Pons (tissue), 1 donor: ENCODE measurements at regions not wholly inside any gene's neighbourhood (a gene's known extent, or its start where the extent isn't known, plus 50 kb on each side); places are given as distances from the start of the nearest gene placed in this dataset.
A peak's percentile ranks its signal among the peaks of the same experiment; 100 is the strongest.
"Not testable (repeated sequence)": the region's sequence is repeated elsewhere in the genome, so short reads cannot be mapped to it uniquely, and the experiment has no call there.

ENCODE experiments used
- DNase-seq: peaks from one replicate; pipeline ENCODE4 v3.0.0-alpha.2; 2016; ENCODE audit warnings: low spot score

DNA sequence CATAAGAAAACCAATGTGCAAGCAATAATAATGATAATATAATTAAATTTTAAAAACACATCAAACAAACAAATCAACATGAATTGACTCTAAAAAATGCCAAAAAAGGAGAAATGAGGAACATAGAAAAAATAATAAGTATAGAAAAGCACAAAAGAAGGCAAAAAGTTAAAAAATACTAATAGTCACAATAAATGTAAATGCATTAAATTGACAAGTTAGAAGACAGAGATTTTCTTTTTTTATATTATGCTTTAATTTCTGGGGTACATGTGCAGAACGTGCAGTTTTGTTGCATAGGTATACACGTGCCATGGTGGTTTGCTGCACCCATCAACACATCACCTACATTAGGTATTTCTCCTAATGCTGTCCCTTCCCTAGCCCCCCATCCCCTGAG, 767.0 kb downstream of the ADCYAP1 start:
- not testable (repeated sequence) for DNase-seq

DNA sequence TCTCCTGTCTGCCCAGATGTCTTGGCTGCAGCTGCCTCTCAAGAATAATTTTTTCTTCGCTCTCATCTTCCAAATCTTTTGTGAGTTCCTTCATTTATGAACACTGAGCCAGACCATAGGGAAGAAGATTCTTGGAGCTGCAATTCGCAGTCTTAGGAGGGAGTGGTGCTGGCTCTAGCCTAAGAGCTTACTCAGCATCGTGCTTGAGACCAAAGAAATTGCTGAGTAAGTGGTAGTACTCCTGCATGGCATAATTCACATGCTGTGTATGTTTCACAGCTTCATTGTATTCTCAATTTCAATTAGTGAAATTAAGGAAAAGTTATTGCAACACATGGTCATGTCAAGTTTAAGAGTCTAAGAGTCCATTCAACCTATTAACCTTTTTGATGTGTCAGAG, 771.7 kb downstream of the ADCYAP1 start:
- DNase-seq: no peak

DNA sequence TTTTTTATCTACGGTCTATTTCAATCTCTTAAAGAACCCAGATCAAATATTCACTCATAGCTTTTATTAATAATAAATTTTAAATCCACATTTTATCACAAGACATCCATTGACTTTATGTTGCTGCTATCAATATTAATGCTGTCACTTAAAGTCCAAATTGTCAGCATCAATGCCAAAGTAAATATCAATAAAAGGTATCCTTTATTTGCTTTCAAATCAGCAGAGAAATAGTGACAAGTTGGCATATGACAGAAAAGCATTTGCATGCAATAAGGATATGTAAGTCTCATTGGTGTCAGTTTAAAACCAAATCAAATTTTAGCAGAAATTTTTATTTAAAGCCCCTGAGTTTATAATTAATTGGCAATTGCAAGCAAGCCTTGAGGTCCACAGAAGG, 775.4 kb downstream of the ADCYAP1 start:
- no peak for DNase-seq

DNA sequence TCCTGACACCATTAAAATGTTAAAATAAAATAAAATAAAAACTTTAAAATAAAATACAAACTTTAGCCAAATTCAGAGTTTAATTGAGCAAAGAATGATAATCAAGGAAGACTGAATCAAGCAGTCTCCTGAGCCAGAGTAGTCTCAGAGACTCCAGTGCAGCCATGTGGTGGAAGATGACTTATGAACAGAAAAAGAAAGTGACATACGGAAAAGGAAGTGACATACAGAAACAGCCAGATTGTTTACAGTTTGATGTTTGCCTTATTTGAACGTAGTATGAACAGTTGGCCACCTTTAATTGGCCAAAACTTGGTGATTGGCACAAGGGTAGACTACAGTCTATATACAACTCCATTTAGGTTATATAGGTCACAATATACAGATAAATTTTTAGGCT, 787.2 kb downstream of the ADCYAP1 start:
- no peak for DNase-seq

DNA sequence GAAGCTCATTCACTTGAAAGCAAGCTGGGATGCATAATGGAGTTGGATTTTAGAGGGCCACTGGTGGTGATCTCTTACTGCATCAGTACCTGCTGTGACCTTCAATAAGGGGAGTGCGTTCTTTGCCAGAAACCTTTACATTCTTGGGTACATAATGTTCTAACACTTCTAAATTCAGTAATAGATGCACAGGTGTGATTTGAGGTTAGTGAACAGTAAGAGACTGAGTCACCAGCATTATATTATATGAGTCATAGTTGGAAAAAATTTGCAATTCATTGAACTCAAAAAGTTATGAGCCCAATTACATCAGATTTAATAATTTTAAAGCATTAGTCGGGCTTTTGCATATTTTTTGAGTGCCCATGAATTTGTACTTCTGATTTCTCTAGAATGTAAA, 803.3 kb downstream of the ADCYAP1 start:
- DNase-seq: peak; percentile 12

DNA sequence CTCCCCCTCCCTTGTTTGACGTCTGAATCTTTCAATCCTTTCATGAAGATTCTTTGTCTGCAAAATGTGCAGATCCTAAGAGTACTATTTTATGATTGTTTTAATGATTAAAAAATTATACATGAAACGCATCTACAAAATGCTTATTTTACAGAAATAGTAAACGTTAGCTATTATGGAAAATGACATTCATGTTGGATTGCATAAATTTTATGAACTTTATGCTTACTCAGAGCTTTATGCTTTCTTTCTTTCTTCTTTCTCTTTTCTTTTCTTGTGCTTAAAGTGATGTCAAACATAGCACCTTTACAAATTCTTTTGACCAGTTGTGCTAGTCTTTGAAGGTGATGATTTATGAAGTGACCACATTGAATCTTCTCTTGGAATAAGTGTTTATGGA, 805.4 kb downstream of the ADCYAP1 start:
- no peak for DNase-seq

DNA sequence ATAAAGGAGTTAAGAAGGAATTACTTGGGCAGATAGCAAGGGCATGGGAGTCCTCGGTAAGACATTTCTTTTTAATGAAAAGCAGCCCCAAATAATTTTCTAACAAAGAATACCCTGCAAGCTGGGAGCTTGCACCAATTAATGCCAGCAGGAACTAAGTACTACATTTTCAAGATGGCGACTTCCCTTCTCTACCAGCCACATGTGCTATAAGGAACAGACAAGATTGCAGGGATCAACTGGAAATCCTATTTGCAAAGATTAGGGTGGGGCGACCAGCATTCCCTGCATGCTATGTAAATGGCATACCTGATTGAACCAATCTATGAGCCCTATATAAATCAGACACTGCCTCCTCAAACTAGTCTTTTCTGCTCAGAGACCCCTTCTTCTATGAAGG, 827.5 kb downstream of the ADCYAP1 start:
- no peak for DNase-seq

DNA sequence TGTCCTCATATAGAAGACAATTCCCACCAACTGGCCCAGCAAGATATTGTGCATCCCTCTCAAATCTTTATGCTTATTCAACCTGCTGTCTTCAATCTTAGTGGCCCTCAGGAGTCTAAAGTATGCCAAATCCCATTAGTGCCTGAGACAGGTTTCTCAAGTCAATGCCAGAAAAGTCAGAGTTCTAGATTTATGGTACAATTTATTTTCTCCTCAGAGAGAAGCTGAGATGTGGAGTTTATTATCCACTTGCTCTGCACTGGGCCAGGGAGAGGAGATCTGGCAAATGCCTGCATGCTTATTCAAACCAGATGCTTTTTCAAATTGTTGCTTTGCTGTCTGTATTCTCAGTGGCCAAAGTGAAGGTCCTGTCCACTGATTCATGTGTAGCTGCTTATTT, 825.2 kb downstream of the METTL4 start:
- no peak for DNase-seq

DNA sequence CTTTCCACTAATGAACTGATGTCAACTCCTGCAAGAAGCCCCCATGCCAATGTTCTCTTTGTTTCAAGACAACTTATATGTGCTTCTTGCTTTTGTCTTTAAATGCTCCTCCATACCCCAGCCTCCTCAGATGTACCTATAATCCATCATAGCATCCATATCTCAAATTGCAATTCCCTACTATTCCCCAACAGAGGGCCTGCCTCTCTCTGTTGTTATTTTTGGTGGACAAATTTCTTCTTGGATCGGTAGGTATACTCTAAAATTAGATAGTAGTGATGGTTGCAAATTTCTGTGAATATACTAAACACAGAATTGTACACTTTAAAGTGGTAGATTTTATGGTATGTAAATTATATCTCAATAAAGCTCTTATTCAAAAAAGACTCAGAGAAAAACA, 820.1 kb downstream of the METTL4 start:
- DNase-seq: no peak

DNA sequence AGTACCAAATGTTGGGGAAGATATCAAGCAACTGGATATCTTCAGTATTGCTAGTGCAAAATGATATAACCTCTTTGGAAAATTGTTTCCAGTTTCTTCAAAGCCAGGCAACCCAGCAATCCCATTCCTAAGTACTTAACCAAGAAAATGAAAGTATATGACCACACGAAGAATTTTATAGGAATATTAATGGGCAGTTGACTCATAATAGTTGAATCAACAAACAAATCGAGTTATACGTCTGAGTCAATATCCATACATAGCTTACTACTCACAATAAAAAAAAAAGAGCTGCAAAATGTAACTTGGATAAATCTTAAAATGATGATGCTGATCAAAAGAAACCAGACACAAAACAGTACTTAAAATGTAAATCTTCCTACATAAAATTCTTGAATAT, 810.4 kb downstream of the METTL4 start:
- DNase-seq: no peak

DNA sequence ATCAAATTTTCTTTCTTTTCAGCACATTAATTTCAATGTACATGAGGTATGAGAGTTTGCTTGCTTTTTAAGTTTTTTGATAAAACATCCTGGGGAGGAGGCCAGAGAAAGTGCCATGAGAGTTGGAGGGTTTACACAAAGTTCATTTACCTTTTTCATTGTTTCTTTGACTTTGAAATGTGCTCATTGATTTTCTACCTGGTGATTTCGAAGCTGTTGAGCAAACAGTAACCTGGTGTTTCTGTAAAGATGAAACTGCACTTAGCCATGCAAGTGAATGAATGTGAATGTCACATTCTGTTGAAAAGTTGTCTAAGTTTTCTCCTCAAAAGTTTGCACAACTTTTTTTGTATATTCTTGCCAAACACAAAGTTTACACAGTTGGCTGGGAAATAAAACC, 797.0 kb downstream of the METTL4 start:
- DNase-seq: no peak

DNA sequence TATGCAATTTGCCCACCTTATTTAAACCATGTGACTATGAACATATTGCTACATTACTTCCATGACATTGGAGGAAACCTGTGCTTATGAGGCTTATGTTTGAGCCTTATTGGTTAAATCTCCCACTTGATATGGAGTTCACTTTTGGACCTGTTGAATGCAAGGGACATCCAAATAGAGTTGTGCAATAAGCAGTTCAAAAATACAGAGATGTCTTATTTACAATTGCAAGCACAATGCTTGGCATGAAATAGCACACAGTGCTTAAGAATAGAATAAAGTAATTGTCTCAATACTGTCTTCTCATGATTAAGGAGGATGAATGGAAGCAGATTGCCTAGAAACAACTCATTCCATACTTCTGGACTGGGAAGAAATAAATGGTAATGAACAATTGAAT, 793.5 kb downstream of the METTL4 start:
- DNase-seq: no peak

DNA sequence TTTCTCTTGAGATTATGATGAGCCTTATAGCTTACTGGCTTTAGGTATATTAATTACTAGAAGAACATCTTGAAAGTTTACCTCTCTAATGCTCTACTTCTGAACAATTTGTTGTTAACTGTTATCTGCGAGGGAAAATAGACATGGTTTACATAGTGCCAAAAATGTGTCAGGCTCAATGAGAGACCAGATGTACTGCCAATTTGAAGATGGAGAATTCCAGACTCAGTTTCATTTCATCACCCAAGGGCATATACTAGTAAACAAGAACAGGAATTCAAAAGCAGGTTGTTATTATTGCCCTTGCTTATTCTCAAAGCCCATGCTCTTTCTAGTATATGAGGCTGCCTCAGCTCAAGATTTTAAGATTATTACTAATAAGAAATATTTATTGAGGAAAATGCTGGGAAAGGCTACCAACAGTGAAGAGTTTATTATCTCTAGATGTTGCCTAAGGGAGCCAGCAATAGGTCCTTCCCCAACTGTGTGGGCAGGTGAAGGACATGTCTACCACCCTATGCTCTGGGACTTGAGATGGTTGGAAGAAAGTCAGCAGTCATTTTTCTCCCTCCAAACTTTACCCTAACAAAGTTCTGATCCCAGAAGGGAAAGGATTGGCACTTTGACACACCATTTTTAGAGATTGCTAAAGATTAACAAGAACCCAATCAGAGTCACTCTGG, 792.7 kb downstream of the METTL4 start:
- DNase-seq: no peak

DNA sequence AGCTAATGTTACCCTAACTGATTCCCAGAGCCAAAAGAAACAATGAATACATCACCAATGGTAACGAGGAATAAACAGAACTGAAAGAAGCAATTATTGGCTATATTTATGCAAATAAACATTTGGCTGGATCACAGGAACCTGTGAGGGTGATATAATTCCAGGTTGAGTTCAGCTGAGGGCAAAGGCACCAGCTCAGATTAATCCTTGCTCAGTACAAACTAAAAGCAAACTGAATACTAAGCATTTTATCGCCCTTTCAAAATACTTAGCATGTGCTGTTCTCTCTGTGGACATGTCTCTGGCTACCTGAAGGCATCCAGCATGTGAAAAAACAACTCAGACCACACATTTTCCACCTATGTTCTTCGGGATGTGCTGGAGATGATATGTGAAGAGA, 791.7 kb downstream of the METTL4 start:
- DNase-seq: no peak

DNA sequence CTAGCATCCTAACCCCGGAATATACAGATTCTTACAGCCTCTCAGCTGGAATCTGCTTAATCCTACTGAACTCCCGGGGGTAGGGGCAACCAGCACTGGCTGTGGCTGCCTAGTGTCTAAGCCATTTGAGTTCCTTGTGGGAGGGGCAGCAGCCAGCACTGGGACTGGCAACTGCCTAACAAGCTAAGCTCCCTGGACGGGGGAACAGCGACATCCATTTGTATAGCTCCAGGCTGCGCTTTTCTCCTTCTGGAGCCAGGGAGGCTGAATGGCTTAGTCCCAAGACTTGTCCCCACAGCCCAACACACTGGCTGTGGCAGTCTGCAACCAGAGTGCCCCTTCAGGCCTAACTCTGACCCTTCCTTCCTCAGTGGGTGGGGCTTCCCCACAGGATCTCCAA, 787.2 kb downstream of the METTL4 start:
- no peak for DNase-seq

DNA sequence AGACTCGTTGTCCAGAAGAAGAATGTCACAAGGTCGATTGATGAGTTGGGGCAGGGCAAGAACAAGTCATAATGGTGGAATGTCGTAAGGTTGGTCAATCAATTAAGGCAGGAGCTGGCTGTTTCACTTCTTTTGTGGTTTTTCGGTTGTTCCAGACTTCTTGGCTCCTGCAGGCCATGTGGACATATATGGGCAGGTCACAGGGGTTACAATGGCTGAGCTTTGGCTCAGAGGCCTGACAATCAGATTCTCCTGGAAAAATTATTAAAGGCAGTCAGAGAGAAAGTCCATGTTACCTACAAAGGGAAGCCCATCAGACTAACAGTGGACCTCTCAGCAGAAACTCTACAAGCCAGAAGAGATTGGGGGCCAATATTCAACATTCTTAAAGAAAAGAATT, 785.3 kb downstream of the METTL4 start:
- DNase-seq: not testable (repeated sequence)

DNA sequence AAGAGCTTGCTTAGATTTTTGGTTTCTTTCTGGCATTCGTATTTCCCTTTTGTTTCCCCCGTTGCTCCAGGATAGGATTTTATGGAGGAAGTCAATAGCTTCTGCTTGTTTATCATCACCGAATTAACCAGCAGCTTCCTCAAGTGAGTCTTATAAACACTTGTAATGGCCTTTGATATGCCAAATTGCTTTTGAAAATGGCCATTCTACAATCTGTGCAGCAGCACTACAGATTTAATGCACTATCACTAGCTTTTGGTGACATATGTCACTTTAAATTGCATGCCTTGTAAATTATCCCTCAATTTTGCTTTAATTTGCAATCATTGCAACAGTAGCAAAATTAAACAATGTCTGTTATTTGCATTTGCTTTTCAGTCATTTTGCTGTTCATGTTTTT, 774.7 kb downstream of the METTL4 start:
- no peak for DNase-seq

DNA sequence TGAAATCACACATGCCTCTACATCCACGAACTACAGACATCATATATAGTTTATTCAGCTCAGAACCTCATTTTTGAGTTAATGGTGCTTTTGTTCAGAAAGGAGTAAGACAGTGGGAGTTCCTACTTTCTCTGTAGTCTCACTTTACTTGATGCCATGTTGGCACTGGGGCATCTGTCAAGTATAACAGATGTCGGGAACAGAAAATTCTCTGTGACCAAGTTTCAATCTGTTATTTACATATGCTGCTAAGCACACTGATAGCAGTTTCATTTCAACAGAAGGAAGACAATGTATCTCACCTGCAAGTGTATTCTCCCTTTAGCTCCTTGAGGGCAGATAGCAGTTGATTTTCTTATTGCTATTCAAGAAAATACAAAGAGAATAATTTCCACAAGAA, 774.1 kb downstream of the METTL4 start:
- no peak for DNase-seq

DNA sequence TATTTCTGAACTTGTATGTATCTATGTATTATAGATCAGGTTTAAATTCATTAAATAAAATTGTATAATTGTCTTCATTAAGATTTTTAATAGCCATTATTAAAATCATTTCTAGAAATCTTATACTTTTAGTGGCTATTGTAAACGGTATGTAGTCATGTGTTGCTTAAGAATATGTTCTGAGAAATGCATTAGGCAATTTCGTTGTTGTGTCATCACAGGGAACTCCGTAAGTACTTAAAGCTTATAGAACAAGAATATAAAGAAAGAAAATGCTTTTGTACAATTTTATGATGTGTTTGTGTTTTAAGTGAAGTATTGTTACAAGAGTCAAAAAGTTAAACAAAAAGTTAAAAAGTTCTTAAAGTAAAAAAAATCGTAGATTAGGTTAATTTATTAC, 765.8 kb downstream of the METTL4 start:
- no peak for DNase-seq

DNA sequence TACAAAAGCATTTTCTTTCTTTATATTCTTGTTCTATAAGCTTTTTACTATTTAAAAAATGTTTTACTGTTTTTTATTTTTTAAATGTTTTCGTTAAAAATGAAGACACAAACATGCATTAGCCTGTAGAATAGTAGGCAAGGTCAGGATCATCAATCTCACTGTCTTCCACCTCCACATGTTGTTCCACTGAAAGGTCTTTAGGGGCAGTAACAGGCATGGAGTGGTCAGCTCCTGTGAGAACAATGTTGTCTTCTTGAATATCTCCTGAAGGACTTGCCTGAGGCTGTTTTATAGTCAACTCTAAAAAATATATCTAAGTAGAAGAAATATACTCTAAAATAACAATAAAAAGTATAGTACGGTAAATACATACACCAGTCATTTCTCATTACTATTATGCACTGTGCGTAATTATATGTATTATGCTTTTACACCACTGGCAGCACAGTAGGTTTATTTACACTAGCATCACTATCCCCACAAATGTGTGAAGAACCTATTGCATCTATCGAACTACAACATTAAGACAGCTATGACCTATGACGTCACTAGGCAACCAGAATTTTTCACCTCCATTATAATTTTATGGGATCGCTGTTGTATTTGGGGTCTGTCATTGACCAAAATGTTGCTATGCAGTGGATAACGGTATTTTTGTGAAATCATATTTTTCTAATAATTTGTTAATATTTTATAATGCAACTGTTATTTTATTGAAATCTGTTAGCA, 764.3 kb downstream of the METTL4 start:
- no peak for DNase-seq

DNA sequence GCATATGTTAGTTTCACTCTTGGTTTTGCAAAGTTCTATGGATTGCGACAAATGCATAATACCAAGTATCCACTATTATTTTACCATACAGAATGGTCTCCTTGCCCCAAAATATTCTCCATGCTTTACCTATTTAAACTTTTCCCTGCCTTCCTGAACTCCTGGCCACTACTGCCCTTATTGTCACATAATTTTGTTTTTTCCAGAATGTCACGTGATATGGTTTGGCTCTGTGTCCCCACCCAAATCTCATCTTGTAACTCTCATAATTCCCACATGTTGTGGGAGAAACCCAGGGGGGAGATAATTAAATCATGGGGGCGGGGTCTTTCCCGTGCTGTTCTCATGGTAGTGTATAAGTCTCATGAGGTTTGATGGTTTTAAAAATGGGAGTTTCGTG, 760.0 kb downstream of the METTL4 start:
- no peak for DNase-seq

DNA sequence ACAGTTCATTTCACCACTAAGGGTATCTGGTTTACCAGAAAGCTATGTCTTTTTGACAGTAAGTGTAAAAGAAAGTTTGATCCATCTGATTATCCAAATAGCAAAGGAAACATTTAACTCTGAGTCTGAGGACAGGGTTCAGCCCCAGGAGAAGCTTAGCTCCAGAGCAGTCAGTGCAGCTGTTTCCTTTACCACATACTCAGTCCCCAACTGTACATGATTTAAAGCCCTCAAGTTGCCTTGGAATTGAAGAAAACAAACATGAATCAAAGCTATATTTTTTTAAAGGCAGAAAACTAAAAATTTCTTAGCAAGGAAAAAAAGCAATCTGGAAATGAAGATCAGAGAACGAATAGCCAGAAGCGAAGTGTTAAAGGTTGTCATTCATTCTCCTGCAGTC, 746.0 kb downstream of the METTL4 start:
- no peak for DNase-seq

DNA sequence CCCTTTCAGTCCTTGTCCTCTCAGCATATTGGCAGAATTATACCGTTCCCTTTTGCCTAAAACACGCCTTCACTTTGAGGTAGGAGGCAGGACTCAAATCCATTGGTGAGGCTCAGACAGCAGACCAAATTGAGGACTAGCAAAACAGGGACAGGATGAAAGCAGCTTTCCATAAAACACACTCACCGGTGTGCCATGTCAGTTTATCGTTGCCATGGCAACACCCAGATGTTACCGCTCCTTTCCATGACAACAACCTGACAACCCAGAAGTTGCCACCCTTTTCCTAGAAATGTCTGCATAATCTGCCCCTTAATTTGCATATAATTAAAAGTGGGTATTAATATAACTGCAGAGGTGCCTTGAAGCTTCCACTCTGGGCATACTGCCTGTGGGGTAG, 730.4 kb downstream of the METTL4 start:
- DNase-seq: no peak

DNA sequence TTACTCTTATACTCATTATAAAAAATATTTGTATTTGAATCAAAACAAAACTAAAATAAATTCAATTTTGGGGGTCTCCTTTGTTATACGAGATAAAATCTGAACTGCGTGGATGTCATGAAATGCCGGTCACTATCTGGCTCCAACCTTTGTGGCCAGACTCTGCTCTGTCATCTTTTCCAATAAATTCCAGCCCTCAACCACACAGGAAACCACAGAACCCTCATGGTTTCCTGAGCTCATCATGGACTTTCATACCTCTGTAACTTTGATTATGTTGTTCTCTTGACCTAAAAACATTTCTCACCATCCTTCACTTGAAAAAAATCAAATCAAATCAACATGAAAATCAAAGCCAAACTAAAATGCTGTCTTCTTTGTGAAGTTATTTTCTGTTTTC, 724.7 kb downstream of the METTL4 start:
- no peak for DNase-seq
